ENCODE measurements at regions not wholly inside any gene's neighbourhood (a gene's known extent, or its start where the extent isn't known, plus 50 kb on each side); places are given as distances from the start of the nearest gene placed in this dataset.
"Not testable (repeated sequence)": the region's sequence is repeated elsewhere in the genome, so short reads cannot be mapped to it uniquely, and the experiment has no call there.

- Histone ChIP-seq H3K27ac (ENCODE audit: low read depth, low read length, severe bottlenecking) (no peak overlapping the region), H3K4me1 (ENCODE audit: control insufficient read depth, insufficient read depth, low read length, poor library complexity, severe bottlenecking) (no peaks in the 10 kb centered on the region), H3K4me3 (ENCODE audit: extremely low read depth, insufficient read depth, low read length, poor library complexity, severe bottlenecking) (no peak overlapping the region), H3K36me3 (ENCODE audit: control insufficient read depth, insufficient read depth, low read length) (no peaks in the 10 kb centered on the region), H3K9me3 (ENCODE audit: control insufficient read depth, low read length) (no peaks in the 10 kb centered on the region)
- 94 to 95% methylated on average over 7 of the region's 8 CpGs for WGBS, 2 experiments (ENCODE audit: insufficient coverage in 2 of 2)
Measured at GRCh38 chr6:168849459-168849858, 404.2 kb downstream of the THBS2 start.

GRCh38 chr6:168848797-168849196, 404.8 kb downstream of the THBS2 start:
- WGBS, 2 experiments (ENCODE audit: insufficient coverage in 2 of 2) = 68 to 78% methylated on average over 5 to 6 of the region's 6 CpGs
- Histone ChIP-seq H3K9me3 (ENCODE audit: control insufficient read depth, low read length) (no peaks in the 10 kb centered on the region), H3K36me3 (ENCODE audit: control insufficient read depth, insufficient read depth, low read length) (no peaks in the 10 kb centered on the region), H3K4me1 (ENCODE audit: control insufficient read depth, insufficient read depth, low read length, poor library complexity, severe bottlenecking) (no peaks in the 10 kb centered on the region), H3K27ac (ENCODE audit: low read depth, low read length, severe bottlenecking) (no peak overlapping the region), H3K4me3 (ENCODE audit: extremely low read depth, insufficient read depth, low read length, poor library complexity, severe bottlenecking) (no peak overlapping the region)

- Histone ChIP-seq H3K27ac (ENCODE audit: low read depth, low read length, severe bottlenecking) (no peak overlapping the region), H3K36me3 (ENCODE audit: control insufficient read depth, insufficient read depth, low read length) (no peaks in the 10 kb centered on the region), H3K4me1 (ENCODE audit: control insufficient read depth, insufficient read depth, low read length, poor library complexity, severe bottlenecking) (no peaks in the 10 kb centered on the region), H3K4me3 (ENCODE audit: extremely low read depth, insufficient read depth, low read length, poor library complexity, severe bottlenecking) (no peak overlapping the region), H3K9me3 (ENCODE audit: control insufficient read depth, low read length) (no peaks in the 10 kb centered on the region)
- 90 to 91% methylated on average over 18 to 20 of the region's 20 CpGs for WGBS, 2 experiments (ENCODE audit: insufficient coverage in 2 of 2)
Measured at GRCh38 chr6:168844821-168845609, 404.0 kb downstream of the SMOC2 start.

- not testable (repeated sequence) for H3K27ac ChIP-seq (ENCODE audit: low read depth, low read length, severe bottlenecking); H3K36me3 ChIP-seq (ENCODE audit: control insufficient read depth, insufficient read depth, low read length); H3K4me3 ChIP-seq (ENCODE audit: extremely low read depth, insufficient read depth, low read length, poor library complexity, severe bottlenecking); H3K4me1 ChIP-seq (ENCODE audit: control insufficient read depth, insufficient read depth, low read length, poor library complexity, severe bottlenecking); H3K9me3 ChIP-seq (ENCODE audit: control insufficient read depth, low read length)
- 94 to 95% methylated on average over 21 to 25 of the region's 31 CpGs for WGBS, 2 experiments (ENCODE audit: insufficient coverage in 2 of 2)
Measured at GRCh38 chr6:168842632-168843212, 401.7 kb downstream of the SMOC2 start.

GRCh38 chr6:168841609-168842278, 400.8 kb downstream of the SMOC2 start:
- no peaks in the 10 kb centered on the region for H3K36me3 ChIP-seq (ENCODE audit: control insufficient read depth, insufficient read depth, low read length)
- WGBS, 2 experiments (ENCODE audit: insufficient coverage in 2 of 2) = 71 to 76% methylated on average over 10 to 12 of the region's 15 CpGs
- H3K4me3 ChIP-seq (ENCODE audit: extremely low read depth, insufficient read depth, low read length, poor library complexity, severe bottlenecking) = no peak overlapping the region
- no peaks in the 10 kb centered on the region for H3K4me1 ChIP-seq (ENCODE audit: control insufficient read depth, insufficient read depth, low read length, poor library complexity, severe bottlenecking)
- no peaks in the 10 kb centered on the region for H3K9me3 ChIP-seq (ENCODE audit: control insufficient read depth, low read length)
- no peak overlapping the region for H3K27ac ChIP-seq (ENCODE audit: low read depth, low read length, severe bottlenecking)

- H3K9me3 ChIP-seq (ENCODE audit: control insufficient read depth, low read length); H3K36me3 ChIP-seq (ENCODE audit: control insufficient read depth, insufficient read depth, low read length); H3K27ac ChIP-seq (ENCODE audit: low read depth, low read length, severe bottlenecking); H3K4me1 ChIP-seq (ENCODE audit: control insufficient read depth, insufficient read depth, low read length, poor library complexity, severe bottlenecking); H3K4me3 ChIP-seq (ENCODE audit: extremely low read depth, insufficient read depth, low read length, poor library complexity, severe bottlenecking): not testable (repeated sequence)
- WGBS, 2 experiments (ENCODE audit: insufficient coverage in 2 of 2) = 86 to 91% methylated on average over 28 to 29 of the region's 40 CpGs
Measured at GRCh38 chr6:168840932-168841331, 399.9 kb downstream of the SMOC2 start.

- not testable (repeated sequence) for H3K4me1 ChIP-seq (ENCODE audit: control insufficient read depth, insufficient read depth, low read length, poor library complexity, severe bottlenecking); H3K36me3 ChIP-seq (ENCODE audit: control insufficient read depth, insufficient read depth, low read length); H3K27ac ChIP-seq (ENCODE audit: low read depth, low read length, severe bottlenecking); H3K9me3 ChIP-seq (ENCODE audit: control insufficient read depth, low read length); H3K4me3 ChIP-seq (ENCODE audit: extremely low read depth, insufficient read depth, low read length, poor library complexity, severe bottlenecking)
- 70% methylated on average over 4 of the region's 25 CpGs; no CpG with 5 or more reads in 1 of the 2 experiments for WGBS, 2 experiments (ENCODE audit: insufficient coverage in 2 of 2)
Measured at GRCh38 chr6:168840299-168840698, 399.3 kb downstream of the SMOC2 start.

GRCh38 chr6:168838037-168838399, 397.0 kb downstream of the SMOC2 start:
- WGBS, 2 experiments (ENCODE audit: insufficient coverage in 2 of 2) = 92 to 93% methylated on average over 14 to 15 of the region's 15 CpGs
- Histone ChIP-seq H3K9me3 (ENCODE audit: control insufficient read depth, low read length) (no peaks in the 10 kb centered on the region), H3K36me3 (ENCODE audit: control insufficient read depth, insufficient read depth, low read length) (no peaks in the 10 kb centered on the region), H3K4me1 (ENCODE audit: control insufficient read depth, insufficient read depth, low read length, poor library complexity, severe bottlenecking) (no peaks in the 10 kb centered on the region), H3K27ac (ENCODE audit: low read depth, low read length, severe bottlenecking) (no peak overlapping the region), H3K4me3 (ENCODE audit: extremely low read depth, insufficient read depth, low read length, poor library complexity, severe bottlenecking) (no peak overlapping the region)

GRCh38 chr6:168837254-168838036, 396.5 kb downstream of the SMOC2 start:
- no peaks in the 10 kb centered on the region for H3K4me1 ChIP-seq (ENCODE audit: control insufficient read depth, insufficient read depth, low read length, poor library complexity, severe bottlenecking)
- no peaks in the 10 kb centered on the region for H3K36me3 ChIP-seq (ENCODE audit: control insufficient read depth, insufficient read depth, low read length)
- no peak overlapping the region for H3K4me3 ChIP-seq (ENCODE audit: extremely low read depth, insufficient read depth, low read length, poor library complexity, severe bottlenecking)
- no peaks in the 10 kb centered on the region for H3K9me3 ChIP-seq (ENCODE audit: control insufficient read depth, low read length)
- H3K27ac ChIP-seq (ENCODE audit: low read depth, low read length, severe bottlenecking) = no peak overlapping the region
- whole genome bisulfite sequencing, 2 experiments (ENCODE audit: insufficient coverage in 2 of 2) = 74 to 76% methylated on average over 11 to 15 of the region's 15 CpGs

GRCh38 chr6:168835991-168836390, 395.0 kb downstream of the SMOC2 start:
- 90 to 98% methylated on average over 5 to 8 of the region's 9 CpGs for whole genome bisulfite sequencing, 2 experiments (ENCODE audit: insufficient coverage in 2 of 2)
- H3K27ac ChIP-seq (ENCODE audit: low read depth, low read length, severe bottlenecking) = no peak overlapping the region

More at GRCh38 chr6:168835991-168836390, 395.0 kb downstream of the SMOC2 start:
- H3K36me3 ChIP-seq (ENCODE audit: control insufficient read depth, insufficient read depth, low read length) = no peaks in the 10 kb centered on the region
- no peaks in the 10 kb centered on the region for H3K4me1 ChIP-seq (ENCODE audit: control insufficient read depth, insufficient read depth, low read length, poor library complexity, severe bottlenecking)
- no peak overlapping the region for H3K4me3 ChIP-seq (ENCODE audit: extremely low read depth, insufficient read depth, low read length, poor library complexity, severe bottlenecking)
- H3K9me3 ChIP-seq (ENCODE audit: control insufficient read depth, low read length) = no peaks in the 10 kb centered on the region

Data from mesodermal cell (in vitro differentiated cells).